GM23338 (cell line): ENCODE measurements at regions not wholly inside any gene's neighbourhood (a gene's known extent, or its start where the extent isn't known, plus 50 kb on each side); places are given as distances from the start of the nearest gene placed in this dataset.

Experiments used
- ATAC-seq: fragments of 200-7000 bp; cut with Tn5 transposase; 3 replicates; pipeline ENCODE4 v1.9.1; 2020
- DNase-seq: peaks from one replicate; pipeline ENCODE4 v3.0.0-alpha.2; 2015; ENCODE audit warnings: low spot score
- H2AFZ ChIP-seq: fragments of 200-600 bp; sonication (generic); 2 replicates; pipeline ENCODE4 v1.8.0; 2016; ENCODE audit warnings: antibody characterized with exemption, mild to moderate bottlenecking, moderate library complexity
- H3F3A ChIP-seq: fragments of 200-600 bp; sonication (generic); replicated peaks from 2 replicates; pipeline ENCODE4 v1.8.0; 2017; ENCODE audit warnings: antibody characterized with exemption, mixed run types, low read depth
- H3K27ac ChIP-seq: fragments of 200-600 bp; sonication (generic); 2 replicates; pipeline ENCODE4 v1.6.1; 2016; ENCODE audit warnings: low read depth
- H3K27me3 ChIP-seq: fragments of 200-600 bp; sonication (generic); 2 replicates; pipeline ENCODE4 v1.8.0; 2016; ENCODE audit warnings: mild to moderate bottlenecking, mixed run types, moderate library complexity; ENCODE audit not compliant: insufficient read depth
- H3K36me3 ChIP-seq: fragments of 200-600 bp; sonication (generic); 2 replicates; pipeline ENCODE4 v1.8.0; 2016; ENCODE audit warnings: mild to moderate bottlenecking; ENCODE audit not compliant: insufficient read depth
- H3K4me1 ChIP-seq: fragments of 200-600 bp; sonication (generic); 2 replicates; pipeline ENCODE4 v1.8.0; 2016; ENCODE audit warnings: mild to moderate bottlenecking, moderate library complexity; ENCODE audit not compliant: insufficient read depth
- H3K4me2 ChIP-seq: fragments of 200-600 bp; sonication (generic); 2 replicates; pipeline ENCODE4 v1.7.1; 2017; ENCODE audit warnings: mixed run types
- H3K4me3 ChIP-seq: fragments of 200-600 bp; sonication (generic); 2 replicates; pipeline ENCODE4 v1.6.1; 2016; ENCODE audit warnings: mixed run types
- H3K79me2 ChIP-seq: fragments of 200-600 bp; sonication (generic); replicated peaks from 2 replicates; pipeline ENCODE4 v1.8.0; 2017; ENCODE audit warnings: mild to moderate bottlenecking; ENCODE audit not compliant: insufficient read depth
- H3K9me2 ChIP-seq: fragments of 200-600 bp; sonication (generic); 2 replicates; pipeline ENCODE4 v1.8.0; 2017; ENCODE audit not compliant: insufficient read depth
- H4K20me1 ChIP-seq: fragments of 200-600 bp; sonication (generic); replicated peaks from 2 replicates; pipeline ENCODE4 v1.8.0; 2017; ENCODE audit warnings: mild to moderate bottlenecking; ENCODE audit not compliant: insufficient read depth
- H3K27ac Mint-ChIP-seq: 2 replicates; pipeline ENCODE4 v1.8.0; 2020; ENCODE audit warnings: inconsistent platforms, mild to moderate bottlenecking, moderate library complexity, mixed read lengths
- H3K27me3 Mint-ChIP-seq: 3 replicates; pipeline ENCODE4 v1.8.0; 2022; ENCODE audit warnings: low read depth, mild to moderate bottlenecking, moderate library complexity, mixed read lengths, inconsistent platforms; ENCODE audit not compliant: insufficient read depth, poor library complexity
- H3K36me3 Mint-ChIP-seq: 3 replicates; pipeline ENCODE4 v1.8.0; 2021; ENCODE audit warnings: low read depth, mild to moderate bottlenecking, inconsistent platforms, moderate library complexity, mixed read lengths
- H3K4me1 Mint-ChIP-seq: 3 replicates; pipeline ENCODE4 v1.8.0; 2020; ENCODE audit warnings: mild to moderate bottlenecking, inconsistent platforms, mixed read lengths
- H3K4me3 Mint-ChIP-seq: 3 replicates; pipeline ENCODE4 v1.8.0; 2021; ENCODE audit warnings: moderate library complexity, mild to moderate bottlenecking, inconsistent platforms, mixed read lengths
- H3K9me3 Mint-ChIP-seq: 3 replicates; pipeline ENCODE4 v1.8.0; 2020; ENCODE audit warnings: moderate library complexity, mild to moderate bottlenecking, inconsistent platforms, mixed read lengths
- EZH2phosphoT487 ChIP-seq: fragments of 200-600 bp; sonication (generic); IDR thresholded peaks from one replicate; pipeline ENCODE4 v1.8.1; 2018; ENCODE audit warnings: antibody characterized with exemption; ENCODE audit not compliant: unreplicated experiment
- JUNB ChIP-seq: IDR thresholded peaks from one replicate; pipeline ENCODE4 v1.6.1; 2016; ENCODE audit warnings: antibody characterized with exemption; ENCODE audit not compliant: unreplicated experiment
- NANOG ChIP-seq: IDR thresholded peaks from 2 replicates; pipeline ENCODE4 v1.6.1; 2016; ENCODE audit warnings: antibody characterized with exemption, borderline replicate concordance
- REST ChIP-seq: IDR thresholded peaks from one replicate; pipeline ENCODE4 v1.6.1; 2018; ENCODE audit warnings: antibody characterized with exemption; ENCODE audit not compliant: unreplicated experiment
- ZNF331 ChIP-seq: fragments of 250-450 bp; sonication (Bioruptor Pico); IDR thresholded peaks from 2 replicates; pipeline ENCODE4 v1.5.0; 2020; ENCODE audit warnings: low read depth, mild to moderate bottlenecking, moderate library complexity
- ZNF462 ChIP-seq: fragments of 250-450 bp; sonication (Bioruptor Pico); IDR thresholded peaks from 2 replicates; pipeline ENCODE4 v1.5.0; 2020; ENCODE audit warnings: mild to moderate bottlenecking, moderate library complexity

- TF ChIP-seq REST (no peak), EZH2phosphoT487 (no peak), ZNF331 (CRISPR knock-in tag) (no peak), JUNB (no peak)
Measured at GRCh38 chr2:142581491-142581890, 296.0 kb upstream of the KYNU start (continued).

- no peak overlapping the region for H2AFZ ChIP-seq
- H3K4me2 ChIP-seq: no peak overlapping the region
- H4K20me1 ChIP-seq: no peaks in the 10 kb centered on the region
- no peaks in the 10 kb centered on the region for H3K36me3 ChIP-seq
- Mint-ChIP-seq H3K4me1 (no peaks in the 10 kb centered on the region), H3K4me3 (no peak overlapping the region), H3K36me3 (no peaks in the 10 kb centered on the region), H3K9me3 (no peaks in the 10 kb centered on the region), H3K27ac (no peak overlapping the region), H3K27me3 (peaks cover 3% of the 10 kb centered on the region)
- no peaks in the 10 kb centered on the region for H3K27me3 ChIP-seq
- no peaks in the 10 kb centered on the region for H3F3A ChIP-seq
- H3K9me2 ChIP-seq: no peaks in the 10 kb centered on the region
- ATAC-seq (no peak), DNase-seq (no peak)
- no peaks in the 10 kb centered on the region for H3K4me1 ChIP-seq
- TF ChIP-seq NANOG (no peak), ZNF462 (CRISPR knock-in tag) (no peak), EZH2phosphoT487 (no peak)
- H3K79me2 ChIP-seq: no peaks in the 10 kb centered on the region
- no peak overlapping the region for H3K4me3 ChIP-seq
- H3K27ac ChIP-seq: no peak overlapping the region
Measured at GRCh38 chr2:142580691-142581090, 296.8 kb upstream of the KYNU start.
